Breast epithelium (tissue), 3 donors: ENCODE measurements at regions not wholly inside any gene's neighbourhood (a gene's known extent, or its start where the extent isn't known, plus 50 kb on each side); places are given as distances from the start of the nearest gene placed in this dataset.

Source experiments
- CTCF ChIP-seq, 3 donors: fragments of 450-650 bp; IDR thresholded peaks; one replicate each; pipeline ENCODE4 v1.5.1; 2016 to 2017; ENCODE audit warnings: antibody characterized with exemption in 3 of 3, mild to moderate bottlenecking in 3 of 3, moderate library complexity in 3 of 3
- POLR2A ChIP-seq: fragments of 450-650 bp; IDR thresholded peaks from one replicate; pipeline ENCODE4 v1.6.1; 2016; ENCODE audit warnings: antibody characterized with exemption, mild to moderate bottlenecking, moderate library complexity
- POLR2AphosphoS5 ChIP-seq, 3 donors: sonication (generic); formaldehyde crosslinking; IDR thresholded peaks; one replicate each; pipeline ENCODE4 v1.6.1; 2017; ENCODE audit warnings: antibody characterized with exemption in 3 of 3

- TF ChIP-seq CTCF (IDR thresholded peaks at IDR 0.05): no peak
- TF ChIP-seq POLR2A: no peak
- TF ChIP-seq POLR2AphosphoS5 (IDR thresholded peaks at IDR 0.05): no peak
Observed at GRCh38 chr5:143574236-143574635, 170.8 kb upstream of the NR3C1 start.
